ENCODE measurements at regions not wholly inside any gene's neighbourhood (a gene's known extent, or its start where the extent isn't known, plus 50 kb on each side); places are given as distances from the start of the nearest gene placed in this dataset.
"Not testable (repeated sequence)": the region's sequence is repeated elsewhere in the genome, so short reads cannot be mapped to it uniquely, and the experiment has no call there.

- not testable (repeated sequence) for H3K27me3 ChIP-seq (ENCODE audit: control insufficient read depth, insufficient read depth, low read length); H3K27ac ChIP-seq (ENCODE audit: low read depth, low read length); H3K4me1 ChIP-seq (ENCODE audit: control insufficient read depth, insufficient read depth, low read length); H3K36me3 ChIP-seq (ENCODE audit: control insufficient read depth, insufficient read depth, low read length); H3K4me3 ChIP-seq (ENCODE audit: low read length); H3K9ac ChIP-seq (ENCODE audit: low read length)
Observed at GRCh38 chr21:5114893-5115645, 5406.3 kb upstream of the TPTE start.

GRCh38 chr21:5115646-5116343, 5405.6 kb upstream of the TPTE start:
- not testable (repeated sequence) for H3K36me3 ChIP-seq (ENCODE audit: control insufficient read depth, insufficient read depth, low read length); H3K4me1 ChIP-seq (ENCODE audit: control insufficient read depth, insufficient read depth, low read length); H3K27ac ChIP-seq (ENCODE audit: low read depth, low read length); H3K9ac ChIP-seq (ENCODE audit: low read length); H3K4me3 ChIP-seq (ENCODE audit: low read length); H3K27me3 ChIP-seq (ENCODE audit: control insufficient read depth, insufficient read depth, low read length)

GRCh38 chr21:5116344-5117123, 5404.8 kb upstream of the TPTE start:
- not testable (repeated sequence) for H3K4me1 ChIP-seq (ENCODE audit: control insufficient read depth, insufficient read depth, low read length); H3K36me3 ChIP-seq (ENCODE audit: control insufficient read depth, insufficient read depth, low read length); H3K9ac ChIP-seq (ENCODE audit: low read length); H3K27ac ChIP-seq (ENCODE audit: low read depth, low read length); H3K4me3 ChIP-seq (ENCODE audit: low read length); H3K27me3 ChIP-seq (ENCODE audit: control insufficient read depth, insufficient read depth, low read length)

GRCh38 chr21:5117135-5117534, 5404.2 kb upstream of the TPTE start:
- not testable (repeated sequence) for H3K36me3 ChIP-seq (ENCODE audit: control insufficient read depth, insufficient read depth, low read length); H3K4me1 ChIP-seq (ENCODE audit: control insufficient read depth, insufficient read depth, low read length); H3K9ac ChIP-seq (ENCODE audit: low read length); H3K27me3 ChIP-seq (ENCODE audit: control insufficient read depth, insufficient read depth, low read length); H3K4me3 ChIP-seq (ENCODE audit: low read length); H3K27ac ChIP-seq (ENCODE audit: low read depth, low read length)

GRCh38 chr21:5117666-5118295, 5403.6 kb upstream of the TPTE start:
- not testable (repeated sequence) for H3K27ac ChIP-seq (ENCODE audit: low read depth, low read length); H3K36me3 ChIP-seq (ENCODE audit: control insufficient read depth, insufficient read depth, low read length); H3K27me3 ChIP-seq (ENCODE audit: control insufficient read depth, insufficient read depth, low read length); H3K4me3 ChIP-seq (ENCODE audit: low read length); H3K4me1 ChIP-seq (ENCODE audit: control insufficient read depth, insufficient read depth, low read length); H3K9ac ChIP-seq (ENCODE audit: low read length)

GRCh38 chr21:5118296-5118679, 5403.1 kb upstream of the TPTE start:
- not testable (repeated sequence) for H3K9ac ChIP-seq (ENCODE audit: low read length); H3K27me3 ChIP-seq (ENCODE audit: control insufficient read depth, insufficient read depth, low read length); H3K4me1 ChIP-seq (ENCODE audit: control insufficient read depth, insufficient read depth, low read length); H3K36me3 ChIP-seq (ENCODE audit: control insufficient read depth, insufficient read depth, low read length); H3K27ac ChIP-seq (ENCODE audit: low read depth, low read length); H3K4me3 ChIP-seq (ENCODE audit: low read length)

GRCh38 chr21:5119179-5119578, 5402.2 kb upstream of the TPTE start:
- H3K4me3 ChIP-seq (ENCODE audit: low read length); H3K4me1 ChIP-seq (ENCODE audit: control insufficient read depth, insufficient read depth, low read length); H3K9ac ChIP-seq (ENCODE audit: low read length); H3K27me3 ChIP-seq (ENCODE audit: control insufficient read depth, insufficient read depth, low read length); H3K36me3 ChIP-seq (ENCODE audit: control insufficient read depth, insufficient read depth, low read length); H3K27ac ChIP-seq (ENCODE audit: low read depth, low read length): not testable (repeated sequence)

- not testable (repeated sequence) for H3K27ac ChIP-seq (ENCODE audit: low read depth, low read length); H3K36me3 ChIP-seq (ENCODE audit: control insufficient read depth, insufficient read depth, low read length); H3K4me3 ChIP-seq (ENCODE audit: low read length); H3K4me1 ChIP-seq (ENCODE audit: control insufficient read depth, insufficient read depth, low read length); H3K9ac ChIP-seq (ENCODE audit: low read length); H3K27me3 ChIP-seq (ENCODE audit: control insufficient read depth, insufficient read depth, low read length)
Observed at GRCh38 chr21:5121399-5121798, 5400.0 kb upstream of the TPTE start.

- H3K9ac ChIP-seq (ENCODE audit: low read length); H3K4me1 ChIP-seq (ENCODE audit: control insufficient read depth, insufficient read depth, low read length); H3K4me3 ChIP-seq (ENCODE audit: low read length); H3K36me3 ChIP-seq (ENCODE audit: control insufficient read depth, insufficient read depth, low read length); H3K27ac ChIP-seq (ENCODE audit: low read depth, low read length); H3K27me3 ChIP-seq (ENCODE audit: control insufficient read depth, insufficient read depth, low read length): not testable (repeated sequence)
Observed at GRCh38 chr21:5121849-5122248, 5399.5 kb upstream of the TPTE start.

- not testable (repeated sequence) for H3K27ac ChIP-seq (ENCODE audit: low read depth, low read length)
Observed at GRCh38 chr21:5123655-5124054, 5397.7 kb upstream of the TPTE start.

GRCh38 chr21:5128261-5128660, 5393.1 kb upstream of the TPTE start:
- peak overlapping the region; percentile 32 for H3K4me3 ChIP-seq (ENCODE audit: low read length)
- H3K36me3 ChIP-seq (ENCODE audit: control insufficient read depth, insufficient read depth, low read length); H3K27ac ChIP-seq (ENCODE audit: low read depth, low read length); H3K27me3 ChIP-seq (ENCODE audit: control insufficient read depth, insufficient read depth, low read length); H3K4me1 ChIP-seq (ENCODE audit: control insufficient read depth, insufficient read depth, low read length); H3K9ac ChIP-seq (ENCODE audit: low read length): not testable (repeated sequence)

More at GRCh38 chr21:5123655-5124054, 5397.7 kb upstream of the TPTE start:
- H3K27me3 ChIP-seq (ENCODE audit: control insufficient read depth, insufficient read depth, low read length); H3K9ac ChIP-seq (ENCODE audit: low read length); H3K4me1 ChIP-seq (ENCODE audit: control insufficient read depth, insufficient read depth, low read length); H3K36me3 ChIP-seq (ENCODE audit: control insufficient read depth, insufficient read depth, low read length); H3K4me3 ChIP-seq (ENCODE audit: low read length): not testable (repeated sequence)

GRCh38 chr21:5133824-5134223, 5387.6 kb upstream of the TPTE start:
- not testable (repeated sequence) for H3K4me3 ChIP-seq (ENCODE audit: low read length); H3K36me3 ChIP-seq (ENCODE audit: control insufficient read depth, insufficient read depth, low read length); H3K27me3 ChIP-seq (ENCODE audit: control insufficient read depth, insufficient read depth, low read length); H3K9ac ChIP-seq (ENCODE audit: low read length); H3K4me1 ChIP-seq (ENCODE audit: control insufficient read depth, insufficient read depth, low read length); H3K27ac ChIP-seq (ENCODE audit: low read depth, low read length)

All from rectal smooth muscle tissue (tissue), 1 donor.